Activated CD8-positive, alpha-beta memory T cell treated with anti-CD3 and anti-CD28 coated beads, Interleukin-2, amount 50 U/mL, for 24 hours (primary cell): ENCODE measurements at regions not wholly inside any gene's neighbourhood (a gene's known extent, or its start where the extent isn't known, plus 50 kb on each side); places are given as distances from the start of the nearest gene placed in this dataset.
A peak's percentile ranks its signal among the peaks of the same experiment; 100 is the strongest.
"Not testable (repeated sequence)": the region's sequence is repeated elsewhere in the genome, so short reads cannot be mapped to it uniquely, and the experiment has no call there.

Experiments
- DNase-seq: peaks from one replicate; pipeline ENCODE4 v3.0.0-alpha.2; 2020; ENCODE audit errors: extremely low read depth

DNA sequence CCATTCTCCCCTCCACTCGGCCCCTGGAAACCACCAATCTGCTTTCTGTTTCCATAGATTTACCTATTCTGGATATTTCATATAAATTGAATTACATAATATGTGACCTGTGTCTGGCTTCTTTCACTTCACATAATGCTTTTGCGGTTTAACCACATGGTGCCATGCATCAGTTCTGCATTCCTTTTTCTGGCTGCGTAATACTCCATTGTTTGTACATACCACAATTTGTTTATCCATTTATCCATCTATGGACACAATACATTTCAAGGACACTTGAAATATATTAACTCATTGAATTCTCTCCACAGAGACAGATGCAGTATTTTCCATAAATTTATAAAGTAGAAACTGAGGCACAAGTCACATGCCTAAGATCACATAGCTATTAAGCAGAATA, 110.3 kb upstream of the ETV6 start:
- DNase-seq = no peak

DNA sequence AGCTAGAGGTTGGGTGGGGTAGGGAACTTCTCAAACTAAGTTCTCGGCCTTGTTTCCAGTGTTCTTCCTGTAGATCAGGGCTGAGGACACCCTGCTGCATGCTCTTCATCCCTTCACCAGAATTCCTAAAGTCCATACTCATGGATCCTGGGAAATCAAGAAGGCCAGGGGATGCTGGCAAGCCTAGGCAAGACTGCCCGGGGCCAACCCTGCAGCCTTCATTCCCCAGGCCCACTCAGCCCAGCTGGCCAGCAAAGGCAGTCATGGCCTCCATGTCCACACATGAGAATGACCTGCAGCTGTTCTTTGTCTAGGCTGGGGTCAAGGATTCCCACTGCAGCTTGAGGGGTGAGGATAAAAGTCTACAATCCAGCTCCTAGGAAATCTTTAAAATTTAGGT, 109.3 kb upstream of the ETV6 start:
- DNase-seq = no peak

DNA sequence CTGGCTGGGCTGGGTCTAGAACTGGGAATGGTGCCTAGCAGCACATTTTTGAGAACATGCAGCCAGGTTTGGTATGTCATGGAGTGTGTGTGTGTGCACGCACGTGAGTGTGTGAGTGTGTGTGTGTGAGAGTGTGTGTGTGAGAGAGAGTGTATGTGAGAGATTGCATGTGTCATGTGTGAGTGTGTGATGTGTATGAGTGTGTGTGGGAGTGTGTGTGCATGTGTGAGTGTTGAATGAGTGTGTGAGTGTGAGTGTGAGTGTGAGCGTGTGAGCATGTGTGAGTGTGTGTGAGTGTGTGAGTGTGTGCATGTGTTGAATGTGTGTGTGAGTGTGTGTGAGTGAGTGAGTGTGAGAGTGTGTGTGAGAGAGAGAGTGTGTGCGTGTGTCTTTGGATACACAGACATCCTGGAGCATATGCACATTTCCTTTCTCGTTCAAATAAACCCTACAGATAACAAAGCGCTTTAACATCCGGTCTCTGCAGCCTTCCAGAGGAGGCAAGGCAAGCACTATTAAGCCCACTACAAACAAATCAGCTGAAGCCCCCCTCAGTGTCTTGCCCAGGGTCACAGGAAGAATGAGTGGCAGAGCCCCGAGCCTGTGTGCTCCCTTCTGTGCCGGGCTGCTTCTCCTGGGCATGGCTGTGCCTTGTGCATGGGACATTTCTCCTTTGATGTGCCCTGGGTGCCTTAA, 108.7 kb upstream of the ETV6 start:
- DNase-seq = no peak

GRCh38 chr12:11542599-11542998, 106.9 kb upstream of the ETV6 start:
- no peak for DNase-seq

GRCh38 chr12:11543457-11544158, 105.9 kb upstream of the ETV6 start:
- no peak for DNase-seq

DNA sequence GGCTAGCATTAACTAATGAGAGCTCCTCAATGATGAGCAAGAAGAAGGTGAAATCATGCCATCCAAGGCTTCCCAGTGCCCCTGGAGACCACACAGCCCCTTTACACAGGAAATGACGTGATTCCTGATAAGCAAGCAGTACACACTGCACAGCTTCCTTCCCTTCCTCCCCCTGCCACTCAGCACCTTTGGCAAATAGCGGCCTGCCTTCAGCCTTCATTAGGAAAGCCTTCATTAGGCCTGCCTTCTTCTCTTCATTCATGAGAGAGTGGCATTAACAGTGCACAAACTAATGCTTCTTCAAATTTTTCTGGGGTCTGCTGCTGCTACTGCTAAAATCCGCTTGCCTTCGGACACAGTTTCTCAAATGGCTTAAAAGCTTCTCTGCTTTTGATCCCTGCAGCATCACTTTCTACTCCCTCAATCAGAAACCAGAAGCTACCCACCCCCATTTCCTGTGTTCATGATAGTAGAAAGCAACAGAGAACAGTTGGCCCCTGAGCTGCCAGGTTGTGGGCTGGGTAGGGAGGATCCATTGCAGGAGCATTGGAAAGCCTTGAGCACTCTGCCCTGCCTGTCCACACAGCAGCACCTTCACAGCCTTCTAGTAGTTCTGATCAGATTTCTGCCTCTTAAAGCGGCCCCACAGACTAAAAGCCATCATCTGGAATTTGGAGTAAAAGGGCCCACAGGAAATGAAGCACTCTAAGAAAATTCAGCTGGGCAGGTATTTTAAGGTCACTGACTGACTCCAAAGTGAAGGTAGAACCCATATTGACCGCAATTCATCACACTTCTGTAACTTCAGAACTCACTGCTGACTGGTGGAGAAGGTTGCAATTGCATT, 103.8 kb upstream of the ETV6 start:
- DNase-seq = no peak

DNA sequence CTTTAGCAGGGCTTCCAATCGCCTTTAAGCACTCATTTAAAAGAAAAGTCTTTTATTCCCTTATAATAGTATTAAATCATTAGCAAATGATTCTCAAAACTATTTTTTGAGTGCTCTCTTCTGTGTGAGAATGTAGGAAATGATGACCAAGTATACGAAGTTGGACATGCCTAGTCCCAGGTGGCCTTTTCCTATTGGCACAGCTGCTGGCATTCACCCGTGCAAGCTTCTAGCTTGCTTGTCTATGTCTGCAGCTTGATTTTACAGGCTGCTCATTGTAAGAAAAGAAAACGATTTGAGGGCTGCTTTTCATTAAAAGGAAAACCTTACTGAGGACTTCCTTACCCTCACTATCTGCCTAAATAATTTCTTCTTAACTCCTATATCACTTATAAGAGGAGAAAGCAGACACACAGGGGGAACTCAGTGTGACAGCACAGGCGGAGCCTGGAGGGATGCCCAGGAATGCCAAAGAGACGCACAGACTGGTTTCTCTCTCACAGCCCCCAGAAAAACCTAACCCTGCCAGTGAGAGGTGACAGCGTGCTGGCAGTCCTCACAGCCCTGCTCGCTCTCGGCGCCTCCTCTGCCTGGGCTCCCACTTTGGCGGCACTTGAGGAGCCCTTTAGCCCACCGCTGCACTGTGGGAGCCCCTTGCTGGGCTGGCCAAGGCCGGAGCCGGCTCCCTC, 102.7 kb upstream of the ETV6 start:
- DNase-seq = not testable (repeated sequence)

GRCh38 chr12:11547271-11547646, 102.2 kb upstream of the ETV6 start:
- DNase-seq = not testable (repeated sequence)

DNA sequence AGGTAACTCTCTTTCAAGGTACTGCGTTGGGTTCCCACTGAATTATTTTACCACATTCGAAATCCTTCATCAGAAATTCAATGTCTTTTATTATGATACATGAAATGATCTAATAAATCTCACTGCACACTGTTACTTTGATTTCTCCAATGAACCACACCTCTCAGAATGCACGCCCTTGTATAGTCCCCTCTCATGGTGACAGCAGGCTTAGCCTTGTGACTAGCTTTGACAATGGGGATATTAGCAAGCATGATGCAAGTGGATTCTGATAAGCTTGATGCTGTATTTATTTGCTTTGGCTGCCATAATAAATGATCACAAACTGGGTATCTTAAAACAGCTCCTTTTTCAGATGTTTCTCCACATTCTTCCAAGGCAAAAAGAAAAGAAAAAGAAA, 100.4 kb upstream of the ETV6 start:
- no peak for DNase-seq

DNA sequence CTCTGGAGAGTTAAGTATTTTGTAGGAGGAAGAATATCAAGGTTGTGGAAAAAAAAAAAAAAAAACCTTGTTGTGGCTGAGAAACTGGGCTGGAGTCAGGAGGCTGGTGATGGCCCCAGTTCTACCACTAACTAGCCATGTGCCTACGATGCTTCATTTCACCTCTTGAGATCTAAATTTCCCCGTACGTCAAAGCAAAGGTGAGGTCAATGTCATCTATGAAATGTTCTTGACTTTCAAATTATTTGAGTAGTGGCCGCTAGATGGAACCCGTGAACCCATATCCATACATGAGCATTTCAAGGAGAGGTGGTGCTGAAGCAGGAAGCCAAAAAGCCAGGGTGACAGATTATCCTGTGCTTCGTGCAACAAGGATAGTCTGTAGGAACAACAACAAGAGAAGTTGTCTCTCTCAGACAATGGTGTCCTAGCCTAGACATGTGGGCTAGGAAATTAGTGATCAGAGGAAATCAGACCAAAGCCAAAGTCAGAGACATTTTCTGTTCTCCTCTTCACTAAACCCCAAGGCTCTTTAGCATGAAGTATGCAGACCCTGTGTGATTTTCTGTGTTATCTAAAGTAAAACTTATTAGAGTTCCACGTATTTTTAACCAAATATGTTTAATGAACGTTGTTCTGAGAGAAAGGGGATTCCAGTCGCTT, 95.5 kb upstream of the ETV6 start:
- DNase-seq = peak; percentile 15

GRCh38 chr12:11555195-11555594, 94.3 kb upstream of the ETV6 start:
- no peak for DNase-seq

DNA sequence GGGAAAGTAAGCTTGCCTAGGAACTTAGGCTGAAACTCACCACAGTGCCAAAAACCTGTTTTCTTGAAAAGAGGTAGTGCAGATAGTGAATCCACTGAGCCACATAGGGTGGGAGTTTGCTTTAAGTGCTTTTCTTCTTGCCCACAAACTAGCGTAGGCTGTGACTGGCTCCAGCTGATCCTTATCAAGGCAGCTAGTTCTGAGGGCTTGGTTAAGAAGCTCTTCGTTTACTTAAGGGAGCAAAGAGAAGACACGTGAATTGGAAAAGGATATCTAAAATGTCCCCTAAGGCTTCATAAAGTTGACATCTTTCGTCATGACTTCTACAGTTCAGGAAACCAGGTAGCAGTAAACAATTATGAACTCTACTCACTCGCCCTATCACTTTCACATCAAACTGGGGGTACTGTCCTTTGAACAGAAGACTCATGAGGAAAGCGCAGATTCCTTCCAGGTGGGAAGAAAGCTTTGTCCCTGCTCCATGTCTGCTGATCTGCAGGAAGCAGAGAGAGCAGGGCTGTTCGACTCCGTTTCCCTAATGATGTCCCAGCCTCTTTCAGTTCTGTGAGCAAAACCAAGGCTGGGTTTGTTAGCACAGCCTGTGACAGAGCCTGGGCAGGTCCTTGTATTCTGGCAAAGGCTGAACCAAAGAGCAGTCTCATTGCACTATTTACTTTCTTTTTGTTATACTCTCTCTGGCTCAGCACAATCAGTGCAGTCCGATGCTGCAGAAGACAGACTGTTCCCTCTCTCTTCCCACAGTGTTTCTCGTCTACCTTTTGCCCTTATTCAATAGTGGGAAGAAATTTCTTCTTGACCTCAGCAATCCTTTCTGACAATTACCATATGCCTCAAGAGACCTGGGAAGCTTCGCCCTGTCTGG, 93.5 kb upstream of the ETV6 start:
- DNase-seq = no peak

DNA sequence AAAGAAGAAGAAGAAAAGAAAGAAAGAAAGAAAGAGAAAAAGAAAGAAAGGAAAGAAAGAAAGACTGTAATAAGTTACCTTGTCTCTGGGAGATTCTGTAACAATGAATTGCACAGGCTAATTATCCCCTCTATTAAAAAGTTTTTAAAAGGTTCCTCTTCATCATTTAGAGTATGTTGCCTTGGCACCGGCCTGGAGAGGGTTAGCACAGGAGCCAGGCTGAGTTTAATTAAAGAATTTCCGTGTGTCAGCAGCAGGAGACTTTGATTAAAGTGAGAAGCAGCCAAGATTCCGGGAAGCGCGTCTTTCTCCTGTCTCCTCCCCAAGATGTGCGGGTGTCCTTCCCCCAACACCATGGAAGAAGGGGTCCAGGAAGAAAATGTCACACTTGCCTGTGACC, 92.8 kb upstream of the ETV6 start:
- no peak for DNase-seq

- DNase-seq = no peak
Observed at GRCh38 chr12:11559626-11560340, 89.7 kb upstream of the ETV6 start.

GRCh38 chr12:11561411-11561810, 88.1 kb upstream of the ETV6 start:
- no peak for DNase-seq

GRCh38 chr12:11563785-11564739, 85.4 kb upstream of the ETV6 start:
- no peak for DNase-seq

- DNase-seq = no peak
Observed at GRCh38 chr12:11564984-11565651, 84.4 kb upstream of the ETV6 start.

DNA sequence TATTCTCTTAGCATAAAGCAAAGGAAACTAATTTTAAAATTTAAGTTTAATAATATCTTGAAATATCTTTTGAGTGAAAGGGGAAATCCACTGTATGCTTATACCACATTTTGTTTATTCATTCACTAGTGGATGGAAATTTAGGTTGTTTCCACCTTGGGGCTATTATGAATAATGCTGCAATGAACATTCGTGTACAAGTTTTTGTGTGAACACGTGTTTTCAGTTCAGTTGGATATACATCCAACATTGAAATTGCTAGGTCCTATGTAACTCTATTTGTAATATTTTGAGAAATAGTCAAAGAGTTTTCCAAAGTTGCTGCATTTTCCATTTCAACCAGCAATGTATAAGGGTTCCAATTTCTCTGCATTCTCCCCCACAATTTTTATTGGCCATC, 83.7 kb upstream of the ETV6 start:
- no peak for DNase-seq
